Keratinocyte (primary cell): ENCODE measurements at regions not wholly inside any gene's neighbourhood (a gene's known extent, or its start where the extent isn't known, plus 50 kb on each side); places are given as distances from the start of the nearest gene placed in this dataset.

Experiments used
- DNase-seq: peaks from one replicate; pipeline ENCODE4 v3.0.0-alpha.2; 2011; ENCODE audit warnings: low read depth, missing footprints, low spot score
- FAIRE-seq: peaks from 2 replicates; lab custom pipeline; 2011; peaks lifted over from hg19 to GRCh38; lab: Jason Lieb, UNC
- H2AFZ ChIP-seq: 2 replicates; pipeline ENCODE4 v1.6.0; 2012; ENCODE audit warnings: low read length, control low read depth, inconsistent platforms; ENCODE audit not compliant: control insufficient read depth
- H3K27ac ChIP-seq: 2 replicates; pipeline ENCODE4 v1.5.1; 2011; ENCODE audit warnings: low read length; ENCODE audit not compliant: control insufficient read depth, insufficient read depth
- H3K27me3 ChIP-seq: 3 replicates; pipeline ENCODE4 v1.6.0; 2011; ENCODE audit warnings: low read length; ENCODE audit not compliant: control insufficient read depth, insufficient read depth; ENCODE audit errors: extremely low read depth
- H3K36me3 ChIP-seq, 2 experiments: 2 replicates in 1 of 2; 3 replicates in 1 of 2; pipeline ENCODE4 v1.5.1; 2011; ENCODE audit warnings: low read length in 2 of 2, mild to moderate bottlenecking in 1 of 2; ENCODE audit not compliant: control insufficient read depth in 2 of 2, insufficient read depth in 2 of 2; ENCODE audit errors: extremely low read depth in 1 of 2
- H3K4me1 ChIP-seq: 3 replicates; pipeline ENCODE4 v1.5.1; 2011; ENCODE audit warnings: low read length; ENCODE audit not compliant: control insufficient read depth, insufficient read depth; ENCODE audit errors: extremely low read depth
- H3K4me2 ChIP-seq: 3 replicates; pipeline ENCODE4 v1.6.0; 2011; ENCODE audit warnings: low read depth, low read length; ENCODE audit not compliant: control insufficient read depth, insufficient read depth; ENCODE audit errors: extremely low read depth
- H3K4me3 ChIP-seq, 3 experiments: fragments of 200-600 bp in 1 of 3; sonication (generic) in 1 of 3; 2 replicates in 2 of 3; 3 replicates in 1 of 3; pipeline ENCODE4 v1.5.1; 2011 to 2016; ENCODE audit warnings: low read length in 3 of 3, mild to moderate bottlenecking in 3 of 3, control low read depth in 2 of 3, inconsistent platforms in 1 of 3, low read depth in 1 of 3, mixed read lengths in 1 of 3, mixed run types in 1 of 3, moderate library complexity in 1 of 3; ENCODE audit not compliant: control insufficient read depth in 2 of 3, insufficient read depth in 2 of 3; ENCODE audit errors: extremely low read depth in 1 of 3
- H3K79me2 ChIP-seq: 2 replicates; pipeline ENCODE4 v1.6.0; 2012; ENCODE audit warnings: low read length; ENCODE audit not compliant: control insufficient read depth, insufficient read depth
- H3K9ac ChIP-seq: 3 replicates; pipeline ENCODE4 v1.6.0; 2011; ENCODE audit warnings: low read length; ENCODE audit not compliant: control insufficient read depth, insufficient read depth; ENCODE audit errors: extremely low read depth
- H3K9me1 ChIP-seq: 3 replicates; pipeline ENCODE4 v1.6.0; 2011; ENCODE audit warnings: low read length; ENCODE audit not compliant: control insufficient read depth, insufficient read depth; ENCODE audit errors: extremely low read depth
- H3K9me3 ChIP-seq: 2 replicates; pipeline ENCODE4 v1.5.1; 2012; ENCODE audit warnings: low read depth, low read length; ENCODE audit not compliant: control insufficient read depth
- H4K20me1 ChIP-seq: 3 replicates; pipeline ENCODE4 v1.6.0; 2011; ENCODE audit warnings: low read length; ENCODE audit not compliant: control insufficient read depth, insufficient read depth; ENCODE audit errors: extremely low read depth
- EZH2 ChIP-seq: IDR thresholded peaks from one replicate; pipeline ENCODE4 v1.6.1; 2012; ENCODE audit warnings: inconsistent platforms, mild to moderate bottlenecking, low read length, moderate library complexity
- dilution Hi-C: fragments of 300-500 bp; cut with MboI; formaldehyde crosslinking; loops from one replicate; pipeline ENCODE4 v1.7.0; 2020; ENCODE audit warnings: low sequenced_read_pairs; ENCODE audit not compliant: extremely low pct_ligation_motif_present
- TF ChIP-seq, protein P1 (sequence below), 3 experiments: IDR thresholded peaks in 1 of 3; conservative IDR thresholded peaks in 1 of 3; optimal IDR thresholded peaks in 1 of 3; 2 replicates in 2 of 3; 3 replicates in 1 of 3; pipeline versions ENCODE3 to v1.5.1; 2011; ENCODE audit warnings: low read length in 3 of 3, mild to moderate bottlenecking in 3 of 3, moderate library complexity in 2 of 3, control low read depth in 1 of 3, inconsistent platforms in 1 of 3; ENCODE audit not compliant: insufficient read depth in 2 of 3; ENCODE audit errors: extremely low read depth in 1 of 3

DNA sequence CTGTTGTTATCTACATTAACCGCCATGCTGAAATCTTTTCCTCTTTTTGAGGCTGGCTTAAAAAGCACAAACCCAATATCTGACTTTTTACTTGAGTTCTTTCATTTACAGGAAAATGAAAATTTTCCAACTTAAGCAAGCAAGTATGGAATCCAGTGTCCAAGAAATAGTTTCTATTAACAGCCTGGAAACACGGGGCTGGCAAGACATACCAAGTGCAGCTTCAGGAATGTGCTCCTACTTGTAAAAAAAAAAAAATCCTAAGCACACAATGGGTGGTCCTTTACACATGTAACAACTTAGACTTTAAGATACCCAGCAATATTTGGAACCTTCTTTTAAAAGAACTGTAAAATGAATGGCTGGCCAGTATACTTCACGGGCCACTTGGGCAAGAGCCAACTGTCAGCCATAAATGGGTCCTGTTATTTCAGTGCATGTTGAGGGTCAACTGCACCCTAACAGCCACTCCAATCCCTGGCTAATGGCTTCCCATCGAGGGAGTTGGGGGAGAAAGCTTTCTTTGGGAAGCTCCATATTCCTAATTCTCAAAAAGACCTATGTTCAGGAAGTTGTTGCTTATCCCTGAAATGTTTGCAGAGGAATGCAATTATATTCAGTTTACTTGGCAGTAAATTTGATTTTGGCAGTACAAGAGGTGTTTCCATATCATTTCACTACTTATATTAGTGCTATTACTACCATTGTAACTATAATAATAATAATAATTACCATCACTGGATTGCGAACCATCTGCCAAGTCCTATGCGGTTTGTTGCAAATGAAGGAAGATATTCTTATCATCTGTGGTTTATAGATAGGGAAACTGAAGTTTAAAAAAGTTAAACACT, 236.4 kb upstream of the TMEM72 start:
- H3K27ac ChIP-seq = no peak overlapping the region
- dilution Hi-C loops = no loop called here
- no peaks in the 10 kb centered on the region for H3K27me3 ChIP-seq
- no peak overlapping the region for H3K4me3 ChIP-seq
- DNase-seq = no peak
- H4K20me1 ChIP-seq = no peaks in the 10 kb centered on the region
- no peak overlapping the region for H2AFZ ChIP-seq
- TF ChIP-seq, protein P1, sequence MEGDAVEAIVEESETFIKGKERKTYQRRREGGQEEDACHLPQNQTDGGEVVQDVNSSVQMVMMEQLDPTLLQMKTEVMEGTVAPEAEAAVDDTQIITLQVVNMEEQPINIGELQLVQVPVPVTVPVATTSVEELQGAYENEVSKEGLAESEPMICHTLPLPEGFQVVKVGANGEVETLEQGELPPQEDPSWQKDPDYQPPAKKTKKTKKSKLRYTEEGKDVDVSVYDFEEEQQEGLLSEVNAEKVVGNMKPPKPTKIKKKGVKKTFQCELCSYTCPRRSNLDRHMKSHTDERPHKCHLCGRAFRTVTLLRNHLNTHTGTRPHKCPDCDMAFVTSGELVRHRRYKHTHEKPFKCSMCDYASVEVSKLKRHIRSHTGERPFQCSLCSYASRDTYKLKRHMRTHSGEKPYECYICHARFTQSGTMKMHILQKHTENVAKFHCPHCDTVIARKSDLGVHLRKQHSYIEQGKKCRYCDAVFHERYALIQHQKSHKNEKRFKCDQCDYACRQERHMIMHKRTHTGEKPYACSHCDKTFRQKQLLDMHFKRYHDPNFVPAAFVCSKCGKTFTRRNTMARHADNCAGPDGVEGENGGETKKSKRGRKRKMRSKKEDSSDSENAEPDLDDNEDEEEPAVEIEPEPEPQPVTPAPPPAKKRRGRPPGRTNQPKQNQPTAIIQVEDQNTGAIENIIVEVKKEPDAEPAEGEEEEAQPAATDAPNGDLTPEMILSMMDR (optimal IDR thresholded peaks at IDR 0.05 in 1 of 3, IDR thresholded peaks at IDR 0.05 in 1 of 3, conservative IDR thresholded peaks at IDR 0.05 in 1 of 3; ENCODE audit: extremely low read depth in 1 of 3, insufficient read depth in 2 of 3, low read length in 3 of 3) = no peak
- no peak for TF ChIP-seq EZH2
- no peaks in the 10 kb centered on the region for H3K9me3 ChIP-seq
- H3K79me2 ChIP-seq = no peaks in the 10 kb centered on the region
- H3K4me1 ChIP-seq = no peaks in the 10 kb centered on the region
- H3K4me2 ChIP-seq = no peak overlapping the region
- no peaks in the 10 kb centered on the region for H3K36me3 ChIP-seq
- no peaks in the 10 kb centered on the region for H3K9me1 ChIP-seq
- no peak overlapping the region for H3K9ac ChIP-seq
- no peak for FAIRE-seq

- H3K4me3 ChIP-seq = no peak overlapping the region
- no peaks in the 10 kb centered on the region for H3K9me1 ChIP-seq
- no peak overlapping the region for H3K27ac ChIP-seq
- DNase-seq (no peak), FAIRE-seq (no peak)
- H3K79me2 ChIP-seq = no peaks in the 10 kb centered on the region
- no peak overlapping the region for H3K9ac ChIP-seq
- TF ChIP-seq EZH2 = no peak
- TF ChIP-seq, protein P1 (optimal IDR thresholded peaks at IDR 0.05 in 1 of 3, IDR thresholded peaks at IDR 0.05 in 1 of 3, conservative IDR thresholded peaks at IDR 0.05 in 1 of 3; ENCODE audit: extremely low read depth in 1 of 3, insufficient read depth in 2 of 3, low read length in 3 of 3) = no peak
- no peak overlapping the region for H2AFZ ChIP-seq
- H3K36me3 ChIP-seq = no peaks in the 10 kb centered on the region
- H3K4me1 ChIP-seq = no peaks in the 10 kb centered on the region
- H3K27me3 ChIP-seq = no peaks in the 10 kb centered on the region
- H3K4me2 ChIP-seq = no peak overlapping the region
- no peaks in the 10 kb centered on the region for H3K9me3 ChIP-seq
- dilution Hi-C loops = no loop called here
- no peaks in the 10 kb centered on the region for H4K20me1 ChIP-seq
These were observed 235.7 kb upstream of the TMEM72 start for GRCh38 chr10:44675387-44675874.
